Globus pallidus (tissue), 1 donor: ENCODE measurements at regions not wholly inside any gene's neighbourhood (a gene's known extent, or its start where the extent isn't known, plus 50 kb on each side); places are given as distances from the start of the nearest gene placed in this dataset.
"Not testable (repeated sequence)": the region's sequence is repeated elsewhere in the genome, so short reads cannot be mapped to it uniquely, and the experiment has no call there.

ENCODE experiments used
- DNase-seq: peaks from one replicate; pipeline ENCODE4 v3.0.0-alpha.2; 2015; ENCODE audit warnings: low spot score

GRCh38 chr22:25456300-25457043 lies 108.0 kb upstream of the GRK3 start:
- DNase-seq: not testable (repeated sequence)

DNA sequence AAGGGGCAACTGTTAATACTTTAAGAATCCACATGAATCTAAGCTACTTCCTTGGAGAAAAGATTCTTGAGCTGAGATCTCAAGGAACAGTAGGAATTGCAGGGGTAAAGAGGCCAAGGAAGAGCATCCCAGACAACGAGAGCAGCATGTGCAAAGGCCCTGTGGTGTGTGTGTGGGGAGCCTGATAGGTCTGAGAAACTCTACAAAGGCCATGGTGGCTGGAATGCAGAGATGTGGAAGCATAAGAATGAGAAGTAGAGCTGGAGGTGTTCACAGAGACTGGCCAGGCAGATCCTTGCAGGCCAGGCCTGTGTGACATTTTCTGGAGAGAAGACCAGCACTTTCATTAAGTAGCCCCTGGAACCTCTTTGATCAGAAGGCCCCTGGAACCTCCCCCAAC lies 105.8 kb upstream of the GRK3 start:
- not testable (repeated sequence) for DNase-seq

- DNase-seq: not testable (repeated sequence)
Measured at GRCh38 chr22:25460682-25461081, 103.8 kb upstream of the GRK3 start.

GRCh38 chr22:25461301-25461700 lies 103.2 kb upstream of the GRK3 start:
- DNase-seq: no peak

GRCh38 chr22:25462474-25463346 lies 101.8 kb upstream of the GRK3 start:
- DNase-seq: peak; percentile 58

GRCh38 chr22:25463347-25463628 lies 101.2 kb upstream of the GRK3 start:
- DNase-seq: not testable (repeated sequence)

DNA sequence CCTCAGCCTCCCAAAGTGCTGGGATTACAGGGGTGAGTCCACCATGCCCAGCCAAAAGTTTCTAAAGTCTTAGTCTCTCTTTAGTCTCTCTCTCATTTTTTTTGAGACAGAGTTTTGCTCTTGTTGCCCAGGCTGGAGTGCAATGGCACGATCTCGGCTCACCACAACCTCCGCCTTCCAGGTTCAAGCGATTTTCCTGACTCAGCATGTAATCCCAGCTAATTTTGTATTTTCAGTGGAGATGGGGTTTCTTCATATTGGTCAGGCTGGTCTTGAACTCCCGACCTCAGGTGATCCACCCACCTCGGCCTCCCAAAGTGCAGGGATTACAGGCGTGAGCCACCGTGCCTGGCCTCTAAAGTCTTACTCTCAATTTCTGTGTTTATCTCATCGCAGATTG lies 100.1 kb upstream of the GRK3 start:
- DNase-seq: not testable (repeated sequence)

DNA sequence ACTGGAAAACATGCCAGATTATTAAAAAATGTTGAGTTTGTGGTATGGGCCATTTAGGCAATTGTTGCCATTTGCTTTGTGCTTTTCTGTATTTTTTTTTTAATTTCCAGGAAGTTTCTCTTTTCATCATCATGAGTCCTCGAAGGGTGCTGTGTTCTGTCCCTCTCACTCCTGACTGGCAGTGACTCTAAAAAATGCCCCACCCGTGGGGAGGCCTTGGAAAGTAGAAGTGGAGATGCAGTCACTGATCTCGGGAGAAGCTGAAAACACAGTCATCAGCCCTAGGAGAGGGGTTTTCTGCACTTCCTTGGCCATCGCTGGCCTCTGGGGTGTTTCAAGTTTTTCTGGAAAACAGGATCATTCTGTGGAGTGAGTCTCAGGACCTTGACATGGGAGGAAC lies 98.5 kb upstream of the GRK3 start:
- no peak for DNase-seq

DNA sequence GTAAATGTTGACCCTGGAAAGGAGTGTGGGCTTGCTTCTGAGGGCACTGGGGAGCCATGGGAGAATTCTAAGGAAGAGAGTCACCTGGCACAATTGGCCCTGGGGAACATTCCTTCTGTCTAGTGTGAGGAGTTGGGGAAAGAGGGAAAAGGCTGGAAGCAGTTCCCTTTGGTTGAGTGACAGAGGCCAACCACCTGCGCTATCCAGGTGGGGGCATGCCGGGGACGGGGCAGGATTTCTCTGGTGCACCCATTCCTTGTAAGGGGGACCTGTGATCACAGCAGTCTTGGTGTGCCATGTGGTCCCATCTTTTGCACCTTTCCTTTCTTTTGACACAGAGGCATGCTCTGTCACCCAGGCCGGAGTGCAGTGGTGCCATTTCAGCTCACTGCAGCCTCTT lies 92.1 kb upstream of the GRK3 start:
- DNase-seq: no peak

DNA sequence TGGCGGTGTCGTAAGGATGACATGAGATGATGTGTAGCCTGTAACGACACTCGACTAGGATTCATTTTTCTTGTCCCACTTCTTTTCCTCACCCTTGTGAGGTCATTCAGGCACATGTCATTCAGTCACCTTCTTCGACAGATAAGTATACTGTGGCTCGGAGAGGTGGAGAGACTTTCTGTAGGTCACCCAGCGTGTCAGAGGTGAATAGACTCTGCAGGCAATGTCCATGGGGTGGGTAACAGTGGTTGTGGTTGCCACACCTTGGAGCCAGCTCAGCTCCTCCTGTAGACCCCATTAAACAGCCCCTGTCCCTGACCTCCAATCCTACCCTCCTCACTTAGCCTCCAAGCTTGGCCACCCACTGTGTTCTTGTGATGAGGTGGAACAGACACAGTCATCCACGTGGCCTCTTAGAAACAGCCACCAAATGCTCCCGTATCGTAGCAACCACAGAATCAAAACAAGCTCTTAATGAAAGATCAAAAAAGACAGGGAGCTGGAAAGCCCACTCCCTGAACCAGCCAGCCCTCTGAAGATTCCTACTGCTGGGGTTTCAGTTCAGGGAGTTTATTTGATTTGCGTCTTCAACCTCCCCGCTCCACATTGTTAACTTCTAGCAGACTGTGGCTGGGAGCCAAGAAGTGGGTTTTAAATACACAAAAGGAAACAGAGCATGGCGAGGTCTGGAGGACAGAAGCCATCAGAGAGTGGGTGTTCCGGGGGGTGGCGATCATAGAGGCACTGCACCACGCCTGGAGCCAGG lies 89.0 kb upstream of the GRK3 start:
- DNase-seq: peak; percentile 38

- DNase-seq: no peak
Measured at GRCh38 chr22:25477358-25477757, 87.1 kb upstream of the GRK3 start.

- DNase-seq: no peak
Measured at GRCh38 chr22:25478111-25478510, 86.4 kb upstream of the GRK3 start.

GRCh38 chr22:25478528-25478927 lies 85.9 kb upstream of the GRK3 start:
- DNase-seq: no peak

GRCh38 chr22:25480868-25481267 lies 83.6 kb upstream of the GRK3 start:
- DNase-seq: not testable (repeated sequence)

- DNase-seq: no peak
Measured at GRCh38 chr22:25482091-25482760, 82.2 kb upstream of the GRK3 start.

- peak; percentile 45 for DNase-seq
Measured at GRCh38 chr22:25482868-25483639, 81.4 kb upstream of the GRK3 start.

- DNase-seq: no peak
Measured at GRCh38 chr22:25483931-25484330, 80.5 kb upstream of the GRK3 start.

DNA sequence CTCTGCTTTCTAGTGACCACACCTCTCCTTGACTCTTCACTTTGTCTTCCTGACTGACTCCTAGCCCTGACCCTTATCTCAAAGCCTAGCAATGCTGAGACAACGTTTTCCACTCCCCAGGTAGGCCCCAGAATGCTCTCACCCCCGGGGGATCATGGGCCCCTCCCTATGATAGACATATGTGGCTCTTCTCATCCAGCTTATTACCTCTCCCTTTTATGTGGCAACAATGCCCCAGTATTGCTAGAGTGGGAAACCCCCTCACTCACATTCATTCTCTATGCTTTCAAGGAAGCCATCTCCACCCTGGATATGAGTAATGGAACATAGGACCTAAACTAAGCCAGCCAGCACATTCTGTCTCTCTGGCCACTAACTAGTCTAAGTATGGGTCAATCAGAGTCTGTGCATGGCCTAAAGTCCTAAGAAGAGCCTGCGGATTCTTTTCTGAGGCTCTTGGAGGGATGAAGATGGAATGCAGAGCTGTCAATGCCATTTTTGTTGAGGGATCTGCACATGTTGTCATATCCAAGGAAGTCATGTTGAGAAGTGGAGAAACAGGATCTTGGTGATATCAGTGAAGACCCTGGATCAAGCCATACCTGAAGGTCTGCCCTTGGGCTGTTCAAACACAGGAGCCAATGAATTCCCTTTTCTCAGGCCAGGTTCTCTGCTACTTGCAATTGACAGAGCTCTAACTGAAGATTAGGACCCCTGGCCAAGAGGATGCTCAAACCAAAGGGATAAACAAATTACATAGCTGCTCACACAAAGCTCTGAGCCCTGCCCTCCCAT lies 79.8 kb upstream of the GRK3 start:
- no peak for DNase-seq

DNA sequence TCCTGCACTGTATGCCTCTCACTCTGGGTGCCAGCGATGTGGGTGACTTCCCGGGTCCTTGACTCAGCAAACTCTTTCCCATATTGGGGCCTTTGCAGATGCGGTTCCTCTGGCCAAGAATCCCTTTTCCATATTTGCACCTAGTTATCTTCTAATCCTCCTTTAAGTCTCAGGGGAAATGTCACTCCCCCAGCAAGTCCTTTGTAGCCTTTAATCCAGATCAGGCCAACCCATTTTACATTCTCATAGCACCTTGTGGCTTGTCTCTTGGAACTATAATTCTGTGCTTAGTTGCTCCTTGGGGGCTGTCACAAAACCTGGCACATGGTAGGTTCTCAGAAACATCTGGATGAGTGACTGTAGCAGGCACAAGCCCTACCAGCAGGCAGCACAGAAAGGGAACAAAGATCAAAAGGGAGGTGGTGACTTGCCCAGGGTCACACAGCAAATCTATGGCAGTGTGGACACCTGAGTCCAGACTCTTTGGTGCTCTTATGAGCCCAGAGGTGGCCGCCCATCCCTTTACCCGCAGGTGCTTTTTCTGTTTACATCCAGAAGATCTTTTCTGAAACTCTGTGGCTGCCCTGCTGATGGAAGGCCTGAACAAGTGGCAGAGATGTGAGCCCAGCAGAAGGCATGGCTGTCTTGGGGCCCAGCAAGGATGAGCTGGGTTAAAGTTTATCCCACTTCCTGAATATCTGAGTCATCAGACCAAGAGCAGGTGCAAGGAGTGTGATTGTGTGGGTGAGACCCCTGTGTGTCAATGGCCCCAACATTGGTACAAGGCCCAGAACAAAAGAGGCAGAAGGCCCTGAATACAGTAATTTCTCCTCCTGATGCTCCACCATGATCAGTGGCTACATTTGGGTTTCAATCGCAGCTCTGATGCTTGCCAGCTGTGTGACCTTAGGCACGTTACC lies 78.6 kb upstream of the GRK3 start:
- DNase-seq: no peak
